ENCODE measurements at regions not wholly inside any gene's neighbourhood (a gene's known extent, or its start where the extent isn't known, plus 50 kb on each side); places are given as distances from the start of the nearest gene placed in this dataset.

- TF ChIP-seq REST (IDR thresholded peaks at IDR 0.05), result no peak
- TF ChIP-seq, protein P1, sequence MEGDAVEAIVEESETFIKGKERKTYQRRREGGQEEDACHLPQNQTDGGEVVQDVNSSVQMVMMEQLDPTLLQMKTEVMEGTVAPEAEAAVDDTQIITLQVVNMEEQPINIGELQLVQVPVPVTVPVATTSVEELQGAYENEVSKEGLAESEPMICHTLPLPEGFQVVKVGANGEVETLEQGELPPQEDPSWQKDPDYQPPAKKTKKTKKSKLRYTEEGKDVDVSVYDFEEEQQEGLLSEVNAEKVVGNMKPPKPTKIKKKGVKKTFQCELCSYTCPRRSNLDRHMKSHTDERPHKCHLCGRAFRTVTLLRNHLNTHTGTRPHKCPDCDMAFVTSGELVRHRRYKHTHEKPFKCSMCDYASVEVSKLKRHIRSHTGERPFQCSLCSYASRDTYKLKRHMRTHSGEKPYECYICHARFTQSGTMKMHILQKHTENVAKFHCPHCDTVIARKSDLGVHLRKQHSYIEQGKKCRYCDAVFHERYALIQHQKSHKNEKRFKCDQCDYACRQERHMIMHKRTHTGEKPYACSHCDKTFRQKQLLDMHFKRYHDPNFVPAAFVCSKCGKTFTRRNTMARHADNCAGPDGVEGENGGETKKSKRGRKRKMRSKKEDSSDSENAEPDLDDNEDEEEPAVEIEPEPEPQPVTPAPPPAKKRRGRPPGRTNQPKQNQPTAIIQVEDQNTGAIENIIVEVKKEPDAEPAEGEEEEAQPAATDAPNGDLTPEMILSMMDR (IDR thresholded peaks at IDR 0.05; ENCODE audit: low read depth, low read length, missing input control), result no peak
- TF ChIP-seq EGR1 (IDR thresholded peaks at IDR 0.05; ENCODE audit: low read depth in 2 of 2), result no peak
- no peak for TF ChIP-seq FOXA1 (IDR thresholded peaks at IDR 0.05)
- no peak for TF ChIP-seq TAF1 (conservative IDR thresholded peaks at IDR 0.05)
- TF ChIP-seq, protein P2, sequence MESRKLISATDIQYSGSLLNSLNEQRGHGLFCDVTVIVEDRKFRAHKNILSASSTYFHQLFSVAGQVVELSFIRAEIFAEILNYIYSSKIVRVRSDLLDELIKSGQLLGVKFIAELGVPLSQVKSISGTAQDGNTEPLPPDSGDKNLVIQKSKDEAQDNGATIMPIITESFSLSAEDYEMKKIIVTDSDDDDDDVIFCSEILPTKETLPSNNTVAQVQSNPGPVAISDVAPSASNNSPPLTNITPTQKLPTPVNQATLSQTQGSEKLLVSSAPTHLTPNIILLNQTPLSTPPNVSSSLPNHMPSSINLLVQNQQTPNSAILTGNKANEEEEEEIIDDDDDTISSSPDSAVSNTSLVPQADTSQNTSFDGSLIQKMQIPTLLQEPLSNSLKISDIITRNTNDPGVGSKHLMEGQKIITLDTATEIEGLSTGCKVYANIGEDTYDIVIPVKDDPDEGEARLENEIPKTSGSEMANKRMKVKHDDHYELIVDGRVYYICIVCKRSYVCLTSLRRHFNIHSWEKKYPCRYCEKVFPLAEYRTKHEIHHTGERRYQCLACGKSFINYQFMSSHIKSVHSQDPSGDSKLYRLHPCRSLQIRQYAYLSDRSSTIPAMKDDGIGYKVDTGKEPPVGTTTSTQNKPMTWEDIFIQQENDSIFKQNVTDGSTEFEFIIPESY (IDR thresholded peaks at IDR 0.05), result no peak
- no peak for TF ChIP-seq MAX (IDR thresholded peaks at IDR 0.05)
- no peak for TF ChIP-seq ATF3 (IDR thresholded peaks at IDR 0.05)
Observed at GRCh38 chr2:129793431-129793902, 186.0 kb upstream of the RAB6C start.

Measured in liver (tissue), 3 donors.